ENCODE measurements at regions not wholly inside any gene's neighbourhood (a gene's known extent, or its start where the extent isn't known, plus 50 kb on each side); places are given as distances from the start of the nearest gene placed in this dataset.
"Not testable (repeated sequence)": the region's sequence is repeated elsewhere in the genome, so short reads cannot be mapped to it uniquely, and the experiment has no call there.

- H3K4me3 Mint-ChIP-seq: no peak overlapping the region
Measured at GRCh38 chr1:60918867-60919266, 163.5 kb upstream of the NFIA start.

GRCh38 chr1:60916906-60917305 lies 165.5 kb upstream of the NFIA start:
- no peaks in the 10 kb centered on the region for H3K36me3 Mint-ChIP-seq
- no peak for ATAC-seq
- peaks cover 8% of the 10 kb centered on the region for H3K27me3 Mint-ChIP-seq
- no peaks in the 10 kb centered on the region for H3K4me1 Mint-ChIP-seq
- H3K9me3 Mint-ChIP-seq: no peaks in the 10 kb centered on the region
- no peak overlapping the region for H3K27ac Mint-ChIP-seq
- H3K4me3 Mint-ChIP-seq: no peak overlapping the region

More at GRCh38 chr1:60918867-60919266, 163.5 kb upstream of the NFIA start:
- no peak for ATAC-seq
- H3K36me3 Mint-ChIP-seq: no peaks in the 10 kb centered on the region
- H3K27me3 Mint-ChIP-seq: peaks cover 8% of the 10 kb centered on the region
- H3K9me3 Mint-ChIP-seq: no peaks in the 10 kb centered on the region
- H3K27ac Mint-ChIP-seq: no peak overlapping the region
- no peaks in the 10 kb centered on the region for H3K4me1 Mint-ChIP-seq

GRCh38 chr1:60916199-60916598 lies 166.2 kb upstream of the NFIA start:
- no peaks in the 10 kb centered on the region for H3K9me3 Mint-ChIP-seq
- ATAC-seq: no peak
- H3K4me3 Mint-ChIP-seq: no peak overlapping the region
- H3K36me3 Mint-ChIP-seq: no peaks in the 10 kb centered on the region
- peaks cover 8% of the 10 kb centered on the region for H3K27me3 Mint-ChIP-seq
- no peak overlapping the region for H3K27ac Mint-ChIP-seq
- H3K4me1 Mint-ChIP-seq: no peaks in the 10 kb centered on the region

- H3K4me1 Mint-ChIP-seq: no peaks in the 10 kb centered on the region
- H3K27me3 Mint-ChIP-seq: peaks cover 8% of the 10 kb centered on the region
- H3K36me3 Mint-ChIP-seq: no peaks in the 10 kb centered on the region
- no peaks in the 10 kb centered on the region for H3K9me3 Mint-ChIP-seq
- H3K27ac Mint-ChIP-seq: no peak overlapping the region
- no peak overlapping the region for H3K4me3 Mint-ChIP-seq
- no peak for ATAC-seq
Measured at GRCh38 chr1:60915441-60915840, 166.9 kb upstream of the NFIA start.

- Mint-ChIP-seq H3K27ac (no peak overlapping the region), H3K36me3 (no peaks in the 10 kb centered on the region), H3K4me1 (no peaks in the 10 kb centered on the region), H3K9me3 (no peaks in the 10 kb centered on the region), H3K27me3 (peaks cover 8% of the 10 kb centered on the region), H3K4me3 (no peak overlapping the region)
- ATAC-seq: no peak
Measured at GRCh38 chr1:60914982-60915381, 167.4 kb upstream of the NFIA start.

GRCh38 chr1:60913708-60914107 lies 168.7 kb upstream of the NFIA start:
- not testable (repeated sequence) for H3K4me3 Mint-ChIP-seq, H3K27ac Mint-ChIP-seq, H3K9me3 Mint-ChIP-seq, H3K36me3 Mint-ChIP-seq, ATAC-seq, H3K4me1 Mint-ChIP-seq, H3K27me3 Mint-ChIP-seq

GRCh38 chr1:60913039-60913438 lies 169.3 kb upstream of the NFIA start:
- H3K9me3 Mint-ChIP-seq: no peaks in the 10 kb centered on the region
- no peak overlapping the region for H3K27ac Mint-ChIP-seq
- H3K4me3 Mint-ChIP-seq: no peak overlapping the region
- H3K36me3 Mint-ChIP-seq: no peaks in the 10 kb centered on the region
- ATAC-seq: no peak
- H3K4me1 Mint-ChIP-seq: no peaks in the 10 kb centered on the region
- H3K27me3 Mint-ChIP-seq: peaks cover 8% of the 10 kb centered on the region

GRCh38 chr1:60911966-60912697 lies 170.2 kb upstream of the NFIA start:
- no peak for ATAC-seq
- H3K27ac Mint-ChIP-seq: no peak overlapping the region
- no peaks in the 10 kb centered on the region for H3K4me1 Mint-ChIP-seq
- H3K9me3 Mint-ChIP-seq: no peaks in the 10 kb centered on the region
- peaks cover 8% of the 10 kb centered on the region for H3K27me3 Mint-ChIP-seq
- no peak overlapping the region for H3K4me3 Mint-ChIP-seq
- no peaks in the 10 kb centered on the region for H3K36me3 Mint-ChIP-seq

GRCh38 chr1:60908159-60908558 lies 174.2 kb upstream of the NFIA start:
- no peaks in the 10 kb centered on the region for H3K36me3 Mint-ChIP-seq

GRCh38 chr1:60906526-60906925 lies 175.8 kb upstream of the NFIA start:
- no peaks in the 10 kb centered on the region for H3K27me3 Mint-ChIP-seq
- H3K36me3 Mint-ChIP-seq: no peaks in the 10 kb centered on the region
- no peaks in the 10 kb centered on the region for H3K9me3 Mint-ChIP-seq
- H3K27ac Mint-ChIP-seq: no peak overlapping the region
- H3K4me1 Mint-ChIP-seq: no peaks in the 10 kb centered on the region
- H3K4me3 Mint-ChIP-seq: no peak overlapping the region
- no peak for ATAC-seq

More at GRCh38 chr1:60908159-60908558, 174.2 kb upstream of the NFIA start:
- no peak for ATAC-seq
- H3K9me3 Mint-ChIP-seq: no peaks in the 10 kb centered on the region
- H3K4me3 Mint-ChIP-seq: no peak overlapping the region
- H3K27me3 Mint-ChIP-seq: no peaks in the 10 kb centered on the region
- H3K27ac Mint-ChIP-seq: no peak overlapping the region
- H3K4me1 Mint-ChIP-seq: no peaks in the 10 kb centered on the region

GRCh38 chr1:60906039-60906438 lies 176.3 kb upstream of the NFIA start:
- H3K27ac Mint-ChIP-seq: no peak overlapping the region
- no peaks in the 10 kb centered on the region for H3K27me3 Mint-ChIP-seq
- no peaks in the 10 kb centered on the region for H3K36me3 Mint-ChIP-seq
- no peak for ATAC-seq
- H3K4me1 Mint-ChIP-seq: no peaks in the 10 kb centered on the region
- no peaks in the 10 kb centered on the region for H3K9me3 Mint-ChIP-seq
- H3K4me3 Mint-ChIP-seq: no peak overlapping the region

- Mint-ChIP-seq H3K36me3 (no peaks in the 10 kb centered on the region), H3K9me3 (no peaks in the 10 kb centered on the region), H3K4me3 (no peak overlapping the region), H3K27me3 (no peaks in the 10 kb centered on the region), H3K4me1 (no peaks in the 10 kb centered on the region), H3K27ac (no peak overlapping the region)
- no peak for ATAC-seq
Measured at GRCh38 chr1:60904099-60904851, 178.1 kb upstream of the NFIA start.

GRCh38 chr1:60903591-60903990 lies 178.8 kb upstream of the NFIA start:
- Mint-ChIP-seq H3K4me3 (no peak overlapping the region), H3K36me3 (no peaks in the 10 kb centered on the region), H3K9me3 (no peaks in the 10 kb centered on the region), H3K4me1 (no peaks in the 10 kb centered on the region), H3K27me3 (no peaks in the 10 kb centered on the region), H3K27ac (no peak overlapping the region)
- no peak for ATAC-seq

GRCh38 chr1:60899464-60899863 lies 182.9 kb upstream of the NFIA start:
- H3K27ac Mint-ChIP-seq: no peak overlapping the region
- H3K36me3 Mint-ChIP-seq: no peaks in the 10 kb centered on the region
- H3K9me3 Mint-ChIP-seq: no peaks in the 10 kb centered on the region
- no peak overlapping the region for H3K4me3 Mint-ChIP-seq
- no peaks in the 10 kb centered on the region for H3K27me3 Mint-ChIP-seq
- no peak for ATAC-seq
- H3K4me1 Mint-ChIP-seq: no peaks in the 10 kb centered on the region

GRCh38 chr1:60898987-60899386 lies 183.4 kb upstream of the NFIA start:
- H3K27ac Mint-ChIP-seq: no peak overlapping the region
- H3K36me3 Mint-ChIP-seq: no peaks in the 10 kb centered on the region
- no peaks in the 10 kb centered on the region for H3K4me1 Mint-ChIP-seq
- H3K9me3 Mint-ChIP-seq: no peaks in the 10 kb centered on the region
- no peaks in the 10 kb centered on the region for H3K27me3 Mint-ChIP-seq
- H3K4me3 Mint-ChIP-seq: no peak overlapping the region
- peak; percentile 51 for ATAC-seq

GRCh38 chr1:60898413-60898812 lies 183.9 kb upstream of the NFIA start:
- Mint-ChIP-seq H3K27me3 (no peaks in the 10 kb centered on the region), H3K27ac (no peak overlapping the region), H3K36me3 (no peaks in the 10 kb centered on the region), H3K9me3 (no peaks in the 10 kb centered on the region), H3K4me1 (no peaks in the 10 kb centered on the region), H3K4me3 (no peak overlapping the region)
- ATAC-seq: no peak

All from stimulated activated memory B cell treated with anti-CD40 and anti-IgM and Interleukin-4, amounts not matched to agents 10 μg/mL and 1 μg/mL and 100 μg/mL, for 72 hours (primary cell).